Stimulated activated effector memory CD8-positive, alpha-beta T cell treated with anti-CD3 and anti-CD28 coated beads, Interleukin-12 subunit alpha, Interleukin-12 subunit beta, amount 100 ng/mL, for 72 hours (primary cell): ENCODE measurements at regions not wholly inside any gene's neighbourhood (a gene's known extent, or its start where the extent isn't known, plus 50 kb on each side); places are given as distances from the start of the nearest gene placed in this dataset.
"Not testable (repeated sequence)": the region's sequence is repeated elsewhere in the genome, so short reads cannot be mapped to it uniquely, and the experiment has no call there.

ENCODE experiments used
- ATAC-seq: fragments of 150-1000 bp; cut with Tn5 transposase; 2 replicates; pipeline ENCODE4 v1.10.0; 2021
- DNase-seq, 2 donors: peaks; one replicate each; pipeline ENCODE4 v3.0.0; 2021 to 2022; ENCODE audit warnings: low spot score in 2 of 2
- H3K27ac Mint-ChIP-seq: one replicate; pipeline ENCODE4 v1.8.0; 2022; ENCODE audit warnings: mild to moderate bottlenecking, mixed read lengths
- H3K36me3 Mint-ChIP-seq: one replicate; pipeline ENCODE4 v1.8.0; 2022; ENCODE audit warnings: mild to moderate bottlenecking, mixed read lengths
- H3K4me1 Mint-ChIP-seq: one replicate; pipeline ENCODE4 v1.8.0; 2022; ENCODE audit warnings: mixed read lengths
- H3K4me3 Mint-ChIP-seq: one replicate; pipeline ENCODE4 v1.8.0; 2022; ENCODE audit warnings: mild to moderate bottlenecking, mixed read lengths
- H3K9me3 Mint-ChIP-seq: one replicate; pipeline ENCODE4 v1.8.0; 2022; ENCODE audit warnings: mixed read lengths

DNA sequence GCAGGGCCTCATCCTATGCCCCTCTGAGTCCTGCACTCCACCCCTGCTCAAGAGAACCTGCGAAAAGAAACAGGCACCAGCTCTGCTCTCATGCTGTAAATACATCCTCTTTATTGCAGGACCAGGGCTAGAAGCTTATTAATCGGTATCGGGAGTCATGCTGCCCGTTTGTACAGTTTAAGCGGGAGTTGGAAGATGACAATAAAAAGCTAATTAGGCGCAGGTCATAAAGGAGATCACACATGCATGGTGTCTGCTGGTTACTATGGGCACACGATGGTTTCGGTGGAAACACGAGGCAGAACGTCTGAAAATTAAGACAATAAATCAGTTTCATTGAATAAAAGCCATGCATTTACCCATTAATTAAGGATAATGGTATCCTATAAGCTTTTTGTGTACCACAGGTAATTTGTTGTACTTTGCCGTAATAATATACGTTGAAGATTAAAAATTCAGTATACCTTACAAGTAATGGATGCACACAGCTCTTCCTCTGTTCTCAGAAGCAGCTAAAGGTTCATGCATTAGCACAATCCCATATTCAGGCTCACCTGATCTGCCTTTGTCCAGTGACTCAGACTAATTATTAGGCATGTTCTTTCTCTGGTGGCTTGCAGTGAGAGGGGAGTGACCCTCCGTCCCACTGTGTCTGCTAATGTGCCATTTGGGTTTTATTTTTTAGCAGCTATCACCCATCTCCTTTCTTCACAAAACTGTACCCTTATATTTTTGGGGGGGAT, 406.0 kb downstream of the TSHZ3 start:
- no peaks in the 10 kb centered on the region for H3K36me3 Mint-ChIP-seq
- H3K4me3 Mint-ChIP-seq, result no peak overlapping the region
- DNase-seq (no peak), ATAC-seq (no peak)
- peaks cover 4% of the 10 kb centered on the region for H3K9me3 Mint-ChIP-seq
- H3K4me1 Mint-ChIP-seq, result no peaks in the 10 kb centered on the region
- H3K27ac Mint-ChIP-seq, result no peak overlapping the region

DNA sequence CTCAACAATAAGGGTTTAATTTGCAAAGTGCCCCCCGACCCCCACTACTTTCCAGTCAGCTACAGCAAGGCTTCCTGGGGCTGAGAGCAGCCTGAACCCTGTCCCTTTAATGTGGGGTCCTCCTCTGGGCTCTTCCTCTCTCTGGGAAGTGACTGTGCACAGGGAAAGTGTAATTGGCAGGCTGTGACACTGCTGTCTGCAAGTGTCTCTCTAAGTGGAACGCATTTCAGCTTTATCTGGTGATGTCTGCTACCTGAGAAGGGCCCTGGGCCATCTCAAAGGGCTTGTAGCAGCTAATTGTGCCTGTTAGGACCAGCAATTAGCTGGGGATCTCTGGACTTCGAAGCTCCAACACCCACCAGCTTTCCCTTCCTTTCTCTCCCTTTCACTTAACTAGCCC, 406.6 kb downstream of the TSHZ3 start:
- Mint-ChIP-seq H3K4me1 (no peaks in the 10 kb centered on the region), H3K36me3 (no peaks in the 10 kb centered on the region), H3K9me3 (peaks cover 4% of the 10 kb centered on the region), H3K27ac (no peak overlapping the region), H3K4me3 (no peak overlapping the region)
- ATAC-seq (no peak), DNase-seq (no peak)

DNA sequence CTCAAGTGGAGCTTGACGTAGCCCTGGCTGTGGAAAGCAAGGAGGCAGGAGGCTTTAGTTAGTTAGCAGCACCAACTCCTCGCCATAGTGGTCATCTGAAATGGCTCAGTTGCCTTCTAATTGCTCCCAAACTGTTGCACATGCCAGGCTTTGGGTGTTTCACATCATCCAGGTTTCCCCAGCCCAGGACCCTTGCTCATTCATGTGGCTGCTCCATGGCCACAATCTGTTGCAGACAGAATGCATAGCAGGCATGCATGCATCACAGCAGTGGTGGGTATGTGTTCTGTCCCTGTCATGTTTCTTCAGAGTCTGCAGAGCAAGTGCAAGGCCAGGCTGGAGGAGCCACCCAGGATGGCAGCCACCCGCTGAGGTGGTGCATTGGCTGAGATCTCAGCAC, 407.6 kb downstream of the TSHZ3 start:
- peaks cover 4% of the 10 kb centered on the region for H3K9me3 Mint-ChIP-seq
- H3K27ac Mint-ChIP-seq, result no peak overlapping the region

DNA sequence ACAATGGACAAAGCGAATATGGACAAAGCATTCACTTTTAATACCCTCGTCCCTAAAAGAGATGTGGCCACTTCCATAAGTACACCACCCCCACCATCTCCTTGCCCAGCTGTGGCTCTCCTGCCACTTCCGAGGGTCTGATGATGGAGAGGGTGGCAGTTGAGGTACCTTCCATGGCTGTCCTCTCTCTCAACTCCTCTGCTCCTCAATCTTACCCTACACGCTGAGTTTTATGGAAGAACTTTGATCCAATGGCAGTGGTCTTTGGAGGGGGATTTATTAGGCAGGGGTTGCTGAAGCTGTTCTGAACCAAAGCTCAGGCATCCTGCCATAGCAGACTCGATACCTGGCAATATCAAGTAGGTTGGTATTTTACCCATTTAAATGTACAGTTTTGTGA, 413.0 kb downstream of the TSHZ3 start:
- H3K9me3 Mint-ChIP-seq, result no peaks in the 10 kb centered on the region
- no peak for ATAC-seq
- H3K4me1 Mint-ChIP-seq, result no peaks in the 10 kb centered on the region
- H3K4me3 Mint-ChIP-seq, result no peak overlapping the region
- no peak overlapping the region for H3K27ac Mint-ChIP-seq
- DNase-seq, result no peak
- no peaks in the 10 kb centered on the region for H3K36me3 Mint-ChIP-seq

More for the DNA sequence above, 407.6 kb downstream of the TSHZ3 start:
- Mint-ChIP-seq H3K4me3 (no peak overlapping the region), H3K4me1 (no peaks in the 10 kb centered on the region), H3K36me3 (no peaks in the 10 kb centered on the region)
- ATAC-seq, result no peak
- peak in 1 of 2 donors; percentile 30 for DNase-seq

DNA sequence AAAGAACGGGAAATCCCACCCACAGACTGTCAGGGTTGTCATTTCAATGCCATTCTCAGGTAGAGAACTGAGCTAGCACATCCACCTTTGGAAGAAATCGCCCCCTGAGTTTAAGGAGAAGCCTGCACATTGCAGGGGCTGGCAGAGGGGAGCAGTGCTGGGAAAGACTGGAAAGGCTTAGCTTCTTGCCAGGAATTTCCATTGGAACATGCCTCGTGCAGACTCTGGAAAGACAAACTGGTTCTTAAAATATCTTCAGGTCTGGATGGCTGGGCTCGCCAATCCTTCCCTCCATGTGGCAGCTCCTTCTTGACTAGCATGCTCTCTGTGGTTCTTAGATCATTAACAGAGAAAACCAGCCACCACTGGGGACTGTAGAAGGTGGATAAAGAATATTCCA, 414.1 kb downstream of the TSHZ3 start:
- ATAC-seq, result no peak
- Mint-ChIP-seq H3K9me3 (no peaks in the 10 kb centered on the region), H3K4me1 (no peaks in the 10 kb centered on the region), H3K27ac (no peak overlapping the region), H3K36me3 (no peaks in the 10 kb centered on the region), H3K4me3 (no peak overlapping the region)
- DNase-seq, result no peak

DNA sequence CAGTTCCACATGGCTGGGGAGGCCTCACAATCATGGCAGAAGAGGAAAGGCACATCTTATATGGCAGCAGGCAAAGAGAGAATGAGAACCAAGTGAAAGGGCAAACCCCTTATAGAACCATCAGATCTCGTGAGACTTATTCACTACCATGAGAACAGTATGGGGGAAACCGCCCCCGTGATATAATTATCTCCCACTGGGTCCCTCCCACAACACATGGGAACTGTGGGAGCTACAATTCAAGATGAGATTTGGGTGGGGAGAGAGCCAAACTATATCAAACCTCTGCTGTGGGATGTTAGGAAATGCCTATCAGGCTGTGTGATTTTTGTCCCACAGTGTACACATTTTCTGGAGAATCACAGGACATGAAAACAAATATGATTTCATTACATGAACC, 415.8 kb downstream of the TSHZ3 start:
- H3K27ac Mint-ChIP-seq, ATAC-seq, H3K4me1 Mint-ChIP-seq, H3K36me3 Mint-ChIP-seq, H3K4me3 Mint-ChIP-seq, DNase-seq, H3K9me3 Mint-ChIP-seq: not testable (repeated sequence)

DNA sequence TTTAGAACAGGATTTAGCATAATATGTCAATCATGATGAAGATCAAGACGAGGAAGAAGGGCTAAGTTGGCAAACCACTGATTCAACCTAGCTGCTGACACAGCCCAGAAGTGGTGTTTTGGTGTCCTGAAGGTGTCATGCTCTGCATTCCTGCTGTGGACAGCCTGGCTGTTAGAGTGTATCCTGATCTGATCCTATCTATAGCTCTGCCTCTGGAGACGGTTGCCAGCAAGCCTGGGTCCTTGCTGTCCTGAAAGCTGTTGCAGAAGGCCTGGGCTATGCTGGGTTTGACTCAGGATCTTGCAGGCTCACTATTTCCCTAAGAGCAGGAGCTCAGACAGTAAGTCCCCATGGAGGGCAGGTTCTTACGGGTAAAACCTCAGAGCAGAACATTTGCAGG, 416.4 kb downstream of the TSHZ3 start:
- no peak overlapping the region for H3K4me3 Mint-ChIP-seq
- no peaks in the 10 kb centered on the region for H3K4me1 Mint-ChIP-seq
- H3K27ac Mint-ChIP-seq, result no peak overlapping the region
- no peaks in the 10 kb centered on the region for H3K9me3 Mint-ChIP-seq
- H3K36me3 Mint-ChIP-seq, result no peaks in the 10 kb centered on the region
- no peak for ATAC-seq
- peak in 1 of 2 donors; percentile 10 for DNase-seq

DNA sequence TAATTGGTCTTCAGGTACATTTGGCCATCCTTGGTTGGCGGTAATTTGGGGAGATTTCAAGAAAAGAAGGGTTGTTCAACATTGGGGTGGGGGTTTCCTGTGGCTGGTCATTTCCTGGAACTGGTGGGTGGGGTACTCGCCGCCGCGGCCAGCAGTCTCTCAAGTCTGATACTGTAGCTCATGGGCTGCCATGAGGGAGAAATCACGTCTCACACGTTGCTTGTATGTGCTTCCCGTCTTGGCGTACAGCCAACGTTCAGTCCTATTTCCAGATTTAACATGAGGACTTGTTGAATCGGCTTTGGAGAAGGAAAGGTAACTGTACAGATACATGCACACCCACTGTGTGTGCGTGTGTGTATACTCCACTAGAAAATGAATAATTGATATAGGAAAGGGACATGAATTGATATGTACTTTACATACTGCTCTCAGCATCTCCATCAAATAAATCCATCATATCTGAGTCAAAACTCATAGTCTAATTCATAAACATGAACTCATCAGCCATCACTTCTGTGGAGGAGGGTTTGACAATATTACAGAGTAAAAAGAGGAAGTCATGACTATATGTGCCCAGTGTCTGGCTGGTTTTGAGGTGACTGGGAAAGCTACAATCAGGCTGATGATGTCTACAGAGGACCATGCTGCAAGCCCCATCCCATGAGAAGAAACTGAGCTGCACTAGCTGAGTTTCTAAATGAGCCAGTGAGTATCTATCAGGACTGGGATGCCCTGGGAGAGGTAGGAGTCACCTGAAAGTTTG, 418.1 kb downstream of the TSHZ3 start:
- no peak for DNase-seq
- Mint-ChIP-seq H3K4me3 (no peak overlapping the region), H3K36me3 (no peaks in the 10 kb centered on the region), H3K27ac (no peak overlapping the region), H3K9me3 (peaks cover 3% of the 10 kb centered on the region), H3K4me1 (no peaks in the 10 kb centered on the region)
- ATAC-seq, result no peak

DNA sequence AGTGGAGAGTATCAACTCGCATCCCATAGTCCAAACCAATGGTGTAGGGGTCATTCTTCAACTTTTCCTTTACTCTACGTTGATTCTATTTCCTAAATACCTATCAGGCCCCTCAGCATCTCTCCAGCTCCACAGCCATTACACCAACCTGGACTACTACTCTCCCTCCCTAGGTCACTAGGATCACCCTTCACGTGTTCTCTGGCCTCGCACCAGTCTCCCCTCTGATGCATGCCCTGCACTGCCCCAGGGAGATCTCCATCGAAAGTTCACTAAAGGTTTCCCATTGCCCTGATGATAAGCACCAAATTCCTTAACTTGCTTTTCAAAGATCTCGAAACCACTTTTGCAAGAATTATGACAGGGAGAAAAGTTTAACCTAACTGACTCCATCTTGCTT, 421.5 kb downstream of the TSHZ3 start:
- H3K27ac Mint-ChIP-seq, result no peak overlapping the region
- peak in 1 of 2 donors; percentile 1 for DNase-seq
- H3K9me3 Mint-ChIP-seq, result peaks cover 3% of the 10 kb centered on the region
- H3K4me3 Mint-ChIP-seq, result no peak overlapping the region
- H3K4me1 Mint-ChIP-seq, result no peaks in the 10 kb centered on the region
- ATAC-seq, result no peak
- no peaks in the 10 kb centered on the region for H3K36me3 Mint-ChIP-seq

DNA sequence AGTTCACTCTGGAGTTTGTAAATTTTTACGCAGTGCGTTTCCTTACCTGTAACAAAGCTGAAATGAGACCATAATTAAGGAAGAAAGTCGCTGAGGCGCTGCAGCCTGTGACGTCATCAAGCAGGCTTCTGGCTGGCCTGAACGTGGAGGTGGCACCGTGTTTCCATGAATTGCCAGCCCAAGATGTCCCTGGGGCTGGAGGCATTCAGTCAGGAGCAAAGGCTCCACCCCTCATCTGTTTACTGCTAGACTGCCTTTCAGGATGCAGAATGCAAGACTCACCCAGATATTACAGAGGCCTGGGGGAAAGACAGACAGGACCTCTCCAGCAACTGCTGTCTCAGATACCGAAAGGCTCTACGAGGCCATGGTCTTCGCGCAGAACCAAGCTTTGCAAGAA, 424.6 kb downstream of the TSHZ3 start:
- DNase-seq (no peak), ATAC-seq (no peak)
- H3K36me3 Mint-ChIP-seq, result no peaks in the 10 kb centered on the region
- H3K27ac Mint-ChIP-seq, result no peak overlapping the region
- H3K4me1 Mint-ChIP-seq, result no peaks in the 10 kb centered on the region
- H3K9me3 Mint-ChIP-seq, result peaks cover 3% of the 10 kb centered on the region
- no peak overlapping the region for H3K4me3 Mint-ChIP-seq

DNA sequence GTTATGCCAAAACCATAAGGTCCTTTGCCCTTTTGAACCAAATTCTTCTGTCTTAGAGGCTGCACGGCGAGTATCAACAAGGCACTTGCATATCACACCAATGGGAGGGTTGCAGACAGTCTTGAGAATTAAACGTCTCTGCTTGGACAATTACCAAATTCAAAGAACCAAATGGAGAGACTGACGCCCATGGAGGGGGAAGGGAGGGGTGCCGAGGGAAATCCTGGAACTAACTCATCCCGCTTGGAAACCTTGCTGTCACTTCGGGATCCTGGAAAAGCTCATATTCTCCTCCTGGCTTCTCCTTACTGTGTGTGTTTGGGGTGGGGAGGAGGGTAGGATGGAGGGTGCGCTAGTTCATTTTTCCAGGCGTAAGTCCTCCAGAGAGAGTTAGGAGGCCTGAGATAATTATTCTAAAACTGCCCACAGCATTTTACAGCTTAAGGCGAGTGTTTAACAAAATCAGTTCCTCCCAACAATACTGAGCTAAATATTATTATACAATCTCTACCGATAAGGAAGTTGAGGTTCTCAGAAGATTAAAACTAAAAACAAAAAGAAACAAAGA, 425.1 kb downstream of the TSHZ3 start:
- Mint-ChIP-seq H3K4me1 (no peaks in the 10 kb centered on the region), H3K27ac (no peak overlapping the region), H3K9me3 (peaks cover 3% of the 10 kb centered on the region), H3K4me3 (no peak overlapping the region), H3K36me3 (no peaks in the 10 kb centered on the region)
- ATAC-seq (no peak), DNase-seq (no peak)

DNA sequence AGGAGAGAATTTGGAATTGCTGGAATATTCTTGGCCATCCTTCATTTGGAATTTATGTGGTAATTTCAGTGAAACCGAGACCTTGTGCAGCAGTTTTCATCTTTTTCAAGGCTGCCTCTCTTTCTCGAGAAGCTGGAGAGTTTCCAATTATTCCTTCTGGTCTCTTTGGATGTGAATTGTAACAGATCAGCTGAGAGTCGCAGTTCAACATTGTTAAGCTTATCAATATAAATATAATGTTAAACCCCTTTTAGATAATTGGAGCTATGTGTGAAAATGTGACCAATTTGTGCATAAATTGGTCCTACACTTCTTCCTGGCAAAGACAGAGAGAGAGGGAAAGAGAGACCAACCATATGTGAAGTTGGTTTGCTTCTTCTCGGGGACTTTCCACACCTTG, 425.6 kb downstream of the TSHZ3 start:
- Mint-ChIP-seq H3K36me3 (no peaks in the 10 kb centered on the region), H3K9me3 (peaks cover 3% of the 10 kb centered on the region), H3K27ac (no peak overlapping the region), H3K4me3 (no peak overlapping the region), H3K4me1 (no peaks in the 10 kb centered on the region)
- ATAC-seq, result no peak
- DNase-seq, result no peak

DNA sequence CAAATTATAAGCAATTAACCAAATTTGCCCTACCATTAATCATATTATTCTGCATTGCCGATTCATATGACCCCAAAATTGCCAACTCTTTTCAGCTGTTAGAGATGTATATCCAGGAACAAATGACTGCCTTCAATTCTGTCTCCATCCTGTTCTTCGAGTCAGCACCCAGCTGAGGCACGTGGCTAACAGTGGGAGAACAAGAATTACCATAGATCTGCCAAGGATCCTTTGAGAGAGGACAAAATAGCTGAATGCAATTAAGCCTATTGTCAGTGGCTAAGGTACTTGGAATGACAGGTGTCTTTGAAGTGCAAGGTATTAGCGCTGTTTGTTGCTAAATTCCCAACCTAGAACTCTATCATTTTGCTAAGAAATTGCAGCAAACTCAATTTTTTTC, 426.1 kb downstream of the TSHZ3 start:
- Mint-ChIP-seq H3K36me3 (no peaks in the 10 kb centered on the region), H3K27ac (no peak overlapping the region), H3K4me1 (no peaks in the 10 kb centered on the region), H3K4me3 (no peak overlapping the region), H3K9me3 (peaks cover 3% of the 10 kb centered on the region)
- ATAC-seq (no peak), DNase-seq (no peak)

DNA sequence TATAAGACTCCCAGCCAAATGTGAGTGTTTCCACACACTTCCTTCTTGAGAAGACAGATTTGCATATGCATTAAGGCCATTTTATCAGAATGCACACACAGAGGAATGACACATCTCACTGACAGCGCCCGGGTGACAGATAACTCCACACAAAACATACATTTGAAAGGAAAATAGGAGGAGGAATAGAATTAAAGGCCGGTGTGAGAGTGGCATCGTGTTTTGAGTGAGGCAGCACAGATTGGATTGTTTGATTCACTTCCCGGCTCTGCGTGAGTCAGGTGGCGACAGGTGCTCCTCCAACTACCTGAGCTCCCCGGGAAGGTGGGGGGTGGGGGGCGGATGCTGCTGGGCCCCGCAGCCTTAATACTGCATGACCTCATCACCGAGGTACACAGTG, 429.0 kb downstream of the TSHZ3 start:
- DNase-seq (no peak), ATAC-seq (no peak)
- H3K4me3 Mint-ChIP-seq, result no peak overlapping the region
- H3K36me3 Mint-ChIP-seq, result no peaks in the 10 kb centered on the region
- no peak overlapping the region for H3K27ac Mint-ChIP-seq
- H3K4me1 Mint-ChIP-seq, result no peaks in the 10 kb centered on the region
- no peaks in the 10 kb centered on the region for H3K9me3 Mint-ChIP-seq

DNA sequence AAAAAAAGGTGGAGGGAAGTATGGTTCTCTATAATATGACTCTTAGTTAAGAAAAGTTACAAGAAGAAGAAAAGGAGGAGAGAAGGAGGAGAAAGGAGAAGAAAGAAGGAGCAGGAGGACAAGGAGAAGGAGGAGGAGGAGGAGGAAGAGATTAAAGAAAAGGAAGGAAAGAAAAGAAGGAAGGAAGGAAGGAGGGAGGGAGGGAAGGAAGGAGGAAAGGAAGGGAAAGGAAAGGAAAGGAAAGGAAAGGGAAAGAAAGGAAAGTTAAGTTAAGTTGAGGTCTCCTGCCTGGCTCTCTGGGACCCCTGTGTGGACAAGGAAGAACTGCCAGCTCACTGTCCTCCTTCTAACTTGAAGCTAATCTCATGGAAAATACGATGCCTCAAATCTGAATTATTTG, 429.5 kb downstream of the TSHZ3 start:
- H3K4me3 Mint-ChIP-seq, result no peak overlapping the region
- H3K36me3 Mint-ChIP-seq, result no peaks in the 10 kb centered on the region
- no peaks in the 10 kb centered on the region for H3K4me1 Mint-ChIP-seq
- no peak overlapping the region for H3K27ac Mint-ChIP-seq
- H3K9me3 Mint-ChIP-seq, result no peaks in the 10 kb centered on the region
- DNase-seq (no peak), ATAC-seq (no peak)

DNA sequence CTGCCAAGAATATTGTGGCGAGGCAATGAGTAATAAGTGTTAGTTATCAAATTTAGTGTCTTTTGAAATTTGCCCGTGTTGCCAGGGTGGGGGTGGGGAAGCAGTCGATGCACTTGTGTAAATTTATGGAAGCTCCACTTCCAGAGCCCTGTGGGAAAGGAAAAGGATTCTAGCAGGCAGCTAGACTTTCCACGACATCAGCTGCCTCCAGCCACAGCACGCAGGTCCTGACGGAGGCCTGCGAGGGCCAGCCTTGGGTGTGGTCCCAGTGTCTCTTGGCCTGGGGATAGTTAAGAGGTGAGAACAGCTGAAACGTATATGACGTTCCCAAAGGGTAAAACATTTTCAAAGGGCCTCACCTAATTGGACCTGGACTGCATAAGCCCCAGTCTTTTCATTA, 433.0 kb downstream of the TSHZ3 start:
- Mint-ChIP-seq H3K27ac (no peak overlapping the region), H3K4me1 (no peaks in the 10 kb centered on the region), H3K4me3 (no peak overlapping the region), H3K36me3 (no peaks in the 10 kb centered on the region), H3K9me3 (no peaks in the 10 kb centered on the region)
- DNase-seq (no peak), ATAC-seq (no peak)
